Prostate gland (tissue), 2 donors: ENCODE measurements at regions not wholly inside any gene's neighbourhood (a gene's known extent, or its start where the extent isn't known, plus 50 kb on each side); places are given as distances from the start of the nearest gene placed in this dataset.

Experiments
- DNase-seq: peaks from one replicate; pipeline ENCODE4 v3.0.0-alpha.2; 2019; ENCODE audit warnings: low spot score
- H3K27ac ChIP-seq, 2 donors: fragments of 200-600 bp; sonication (generic); 2 replicates each; pipeline ENCODE4 v1.5.1; 2017 to 2019
- H3K27me3 ChIP-seq: fragments of 200-600 bp; sonication (generic); replicated peaks from 2 replicates; pipeline ENCODE4 v1.5.1; 2019; ENCODE audit not compliant: insufficient read depth
- H3K36me3 ChIP-seq, 2 donors: fragments of 200-600 bp; sonication (generic); 1 replicate in 1 of 2; 2 replicates in 1 of 2; pipeline versions ENCODE4 v1.5.1 to v1.8.1; 2017 to 2019
- H3K4me1 ChIP-seq: fragments of 200-600 bp; sonication (generic); replicated peaks from 2 replicates; pipeline ENCODE4 v1.5.1; 2019
- H3K4me3 ChIP-seq, 2 donors: fragments of 200-600 bp; sonication (generic); 2 replicates each; pipeline ENCODE4 v1.5.1; 2017 to 2019
- H3K9me3 ChIP-seq: fragments of 200-600 bp; sonication (generic); 2 replicates; pipeline ENCODE4 v1.5.1; 2017
- POLR2A ChIP-seq: fragments of 450-650 bp; IDR thresholded peaks from one replicate; pipeline ENCODE4 v1.6.1; 2016; ENCODE audit warnings: antibody characterized with exemption, mild to moderate bottlenecking
- POLR2AphosphoS5 ChIP-seq: sonication (generic); formaldehyde crosslinking; IDR thresholded peaks from one replicate; pipeline ENCODE4 v1.6.1; 2017; ENCODE audit warnings: antibody characterized with exemption
- WGBS: methylation state at CpG from one replicate; pipeline ENCODE4 v1.1.5; 2018; 5-methylcytosine and 5-hydroxymethylcytosine counted together
- intact Hi-C: fragments of 100-400 bp; cut with DNase I; formaldehyde crosslinking; loops from one replicate; pipeline ENCODE4 v1.14.2; 2022
- TF ChIP-seq, protein P1 (sequence below), 4 experiments: fragments of 200-600 bp in 2 of 4; fragments of 450-650 bp in 2 of 4; sonication (generic) in 2 of 4; IDR thresholded peaks; 1 replicate in 3 of 4; 2 replicates in 1 of 4; pipeline ENCODE4 v1.5.1; 2016 to 2019; ENCODE audit warnings: antibody characterized with exemption in 4 of 4, mild to moderate bottlenecking in 2 of 4, moderate library complexity in 2 of 4

DNA sequence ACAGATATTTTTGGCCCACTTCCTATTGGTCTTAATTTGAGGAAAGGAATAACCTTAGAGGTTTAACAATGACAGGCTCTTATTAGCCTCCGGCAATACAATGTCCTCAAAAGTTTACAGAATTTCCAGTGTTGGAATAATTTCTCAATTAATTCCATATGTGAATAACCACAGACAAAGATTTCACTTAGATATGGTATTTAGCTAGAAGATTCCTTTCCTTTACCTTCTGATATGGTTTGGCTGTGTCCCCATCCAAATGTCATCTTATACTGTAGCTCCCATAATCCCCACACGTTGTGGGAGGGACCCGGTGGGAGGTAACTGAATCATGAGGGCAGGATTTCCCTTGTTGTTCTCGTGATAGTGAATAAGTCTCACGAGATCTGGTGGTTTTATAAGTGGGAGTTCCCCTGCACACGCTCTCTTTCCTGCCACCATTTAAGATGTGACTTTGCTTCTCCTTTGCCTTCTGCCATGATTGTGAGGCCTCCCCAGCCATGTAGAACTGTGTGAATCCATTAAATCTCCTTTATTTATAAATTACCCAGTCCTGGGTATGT, 54.9 kb upstream of the RGS7 start:
- H3K4me1 ChIP-seq: no peaks in the 10 kb centered on the region
- no peaks in the 10 kb centered on the region for H3K36me3 ChIP-seq
- no peaks in the 10 kb centered on the region for H3K9me3 ChIP-seq
- intact Hi-C loops: no loop called here
- no peak for TF ChIP-seq POLR2A
- TF ChIP-seq, protein P1, sequence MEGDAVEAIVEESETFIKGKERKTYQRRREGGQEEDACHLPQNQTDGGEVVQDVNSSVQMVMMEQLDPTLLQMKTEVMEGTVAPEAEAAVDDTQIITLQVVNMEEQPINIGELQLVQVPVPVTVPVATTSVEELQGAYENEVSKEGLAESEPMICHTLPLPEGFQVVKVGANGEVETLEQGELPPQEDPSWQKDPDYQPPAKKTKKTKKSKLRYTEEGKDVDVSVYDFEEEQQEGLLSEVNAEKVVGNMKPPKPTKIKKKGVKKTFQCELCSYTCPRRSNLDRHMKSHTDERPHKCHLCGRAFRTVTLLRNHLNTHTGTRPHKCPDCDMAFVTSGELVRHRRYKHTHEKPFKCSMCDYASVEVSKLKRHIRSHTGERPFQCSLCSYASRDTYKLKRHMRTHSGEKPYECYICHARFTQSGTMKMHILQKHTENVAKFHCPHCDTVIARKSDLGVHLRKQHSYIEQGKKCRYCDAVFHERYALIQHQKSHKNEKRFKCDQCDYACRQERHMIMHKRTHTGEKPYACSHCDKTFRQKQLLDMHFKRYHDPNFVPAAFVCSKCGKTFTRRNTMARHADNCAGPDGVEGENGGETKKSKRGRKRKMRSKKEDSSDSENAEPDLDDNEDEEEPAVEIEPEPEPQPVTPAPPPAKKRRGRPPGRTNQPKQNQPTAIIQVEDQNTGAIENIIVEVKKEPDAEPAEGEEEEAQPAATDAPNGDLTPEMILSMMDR (IDR thresholded peaks at IDR 0.05): no peak
- TF ChIP-seq POLR2AphosphoS5: no peak
- H3K4me3 ChIP-seq: no peak overlapping the region
- WGBS: 74% methylated on average over 6 of the region's 6 CpGs
- DNase-seq: no peak
- no peak overlapping the region for H3K27ac ChIP-seq
- no peaks in the 10 kb centered on the region for H3K27me3 ChIP-seq

DNA sequence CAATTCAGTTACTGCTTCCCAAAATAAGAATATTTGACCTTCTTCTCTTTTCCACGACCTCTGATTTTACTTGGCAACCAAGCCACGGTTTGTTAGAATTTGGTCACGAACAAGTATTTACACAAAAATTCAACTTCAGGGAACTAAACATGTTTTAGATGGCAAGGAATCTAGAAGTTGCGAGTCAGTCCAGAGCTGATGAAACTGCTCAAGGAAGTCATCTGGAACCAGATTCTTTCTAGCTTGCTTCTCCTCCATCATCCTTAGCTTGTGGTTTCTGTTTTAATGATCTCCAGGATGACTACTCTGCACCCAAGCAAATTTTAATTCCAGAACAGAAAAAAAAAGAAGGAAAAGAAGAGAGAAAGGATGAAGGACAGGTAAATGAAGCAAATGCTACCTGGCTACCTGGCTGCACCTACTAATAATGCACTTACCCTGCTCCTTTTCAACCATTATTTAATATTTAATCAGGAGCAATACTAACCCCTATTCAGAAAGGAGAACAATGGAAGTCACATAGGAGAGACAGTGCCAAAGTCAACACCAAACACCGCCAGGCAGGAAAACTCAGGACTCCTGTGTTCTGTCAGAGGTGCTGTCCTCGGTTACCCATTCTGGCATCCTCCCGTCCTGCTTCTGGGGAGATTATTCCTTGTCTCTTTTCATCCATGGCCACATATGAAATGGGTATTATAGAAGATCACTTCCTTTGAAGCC, 54.2 kb upstream of the RGS7 start:
- 59% methylated on average over 7 of the region's 7 CpGs for WGBS
- Histone ChIP-seq H3K4me1 (no peaks in the 10 kb centered on the region), H3K9me3 (no peaks in the 10 kb centered on the region), H3K27me3 (no peaks in the 10 kb centered on the region), H3K36me3 (no peaks in the 10 kb centered on the region), H3K27ac (no peak overlapping the region), H3K4me3 (no peak overlapping the region)
- no peak for DNase-seq
- TF ChIP-seq, protein P1 (IDR thresholded peaks at IDR 0.05): no peak
- no peak for TF ChIP-seq POLR2A
- no peak for TF ChIP-seq POLR2AphosphoS5
- intact Hi-C loops: no loop called here

DNA sequence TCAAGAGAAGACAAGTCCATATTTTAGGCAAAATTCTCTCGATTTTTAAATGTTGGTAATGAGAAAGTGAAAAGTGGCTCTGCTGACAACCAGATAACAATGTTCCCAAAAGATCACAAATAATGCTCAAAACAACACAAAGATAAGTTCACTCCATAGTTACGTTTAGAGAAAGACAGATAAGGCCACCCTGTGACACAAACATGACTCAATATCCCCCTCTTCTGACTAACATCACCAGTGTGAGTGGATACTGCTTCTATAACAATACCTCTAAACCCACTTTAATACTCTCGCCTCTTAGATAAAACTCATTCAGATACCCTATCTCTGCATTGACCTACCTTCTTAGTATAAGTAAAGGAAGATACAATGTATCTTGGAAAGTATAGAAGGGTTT, 51.2 kb upstream of the RGS7 start:
- Histone ChIP-seq H3K4me1 (no peaks in the 10 kb centered on the region), H3K9me3 (no peaks in the 10 kb centered on the region), H3K4me3 (no peak overlapping the region), H3K27ac (no peak overlapping the region), H3K36me3 (no peaks in the 10 kb centered on the region), H3K27me3 (no peaks in the 10 kb centered on the region)
- TF ChIP-seq, protein P1 (IDR thresholded peaks at IDR 0.05): no peak
- TF ChIP-seq POLR2AphosphoS5 (no peak), POLR2A (no peak)
- intact Hi-C loops: no loop called here
- no peak for DNase-seq
- WGBS: 47% methylated on average over 3 of the region's 3 CpGs
